Omental fat pad (tissue), 3 donors: ENCODE measurements at regions not wholly inside any gene's neighbourhood (a gene's known extent, or its start where the extent isn't known, plus 50 kb on each side); places are given as distances from the start of the nearest gene placed in this dataset.

ENCODE experiments used
- ATAC-seq: fragments of 150-250 bp; one replicate; pipeline ENCODE4 v1.9.1; 2016; ENCODE audit warnings: mild to moderate bottlenecking, moderate library complexity; ENCODE audit not compliant: low FRiP score
- DNase-seq: peaks from one replicate; pipeline ENCODE4 v3.0.0-alpha.2; 2019; ENCODE audit warnings: low spot score
- CTCF ChIP-seq, 3 donors: fragments of 450-650 bp; IDR thresholded peaks; one replicate each; pipeline ENCODE4 v1.5.1; 2016 to 2017; ENCODE audit warnings: antibody characterized with exemption in 3 of 3, mild to moderate bottlenecking in 3 of 3, moderate library complexity in 2 of 3

GRCh38 chr2:120404941-120405758 lies 59.2 kb downstream of the INHBB start:
- ATAC-seq (no peak), DNase-seq (no peak)
- TF ChIP-seq CTCF (IDR thresholded peaks at IDR 0.05) = no peak

- no peak for DNase-seq
- no peak for TF ChIP-seq CTCF (IDR thresholded peaks at IDR 0.05)
- no peak for ATAC-seq
Observed at GRCh38 chr2:120405759-120406099, 59.8 kb downstream of the INHBB start.

GRCh38 chr2:120406566-120406965 lies 60.6 kb downstream of the INHBB start:
- DNase-seq = no peak
- no peak for TF ChIP-seq CTCF (IDR thresholded peaks at IDR 0.05)
- no peak for ATAC-seq

GRCh38 chr2:120410487-120410886 lies 64.6 kb downstream of the INHBB start:
- DNase-seq (no peak), ATAC-seq (no peak)
- no peak for TF ChIP-seq CTCF (IDR thresholded peaks at IDR 0.05)

- no peak for TF ChIP-seq CTCF (IDR thresholded peaks at IDR 0.05)
- ATAC-seq = no peak
Observed at GRCh38 chr2:120415060-120415459, 69.1 kb downstream of the INHBB start.

GRCh38 chr2:120415728-120416509 lies 70.0 kb downstream of the INHBB start:
- DNase-seq (no peak), ATAC-seq (peak; percentile 51)
- TF ChIP-seq CTCF (IDR thresholded peaks at IDR 0.05) = no peak

More at GRCh38 chr2:120415060-120415459, 69.1 kb downstream of the INHBB start:
- DNase-seq = no peak
